ENCODE measurements at regions not wholly inside any gene's neighbourhood (a gene's known extent, or its start where the extent isn't known, plus 50 kb on each side); places are given as distances from the start of the nearest gene placed in this dataset.

- TF ChIP-seq CTCF (IDR thresholded peaks at IDR 0.05) (no peak), POLR2AphosphoS5 (IDR thresholded peaks at IDR 0.05) (no peak), POLR2A (IDR thresholded peaks at IDR 0.05) (no peak)
Measured at GRCh38 chr6:33925936-33926335, 122.1 kb upstream of the MLN start.

Data from breast epithelium (tissue), 3 donors.